PFSK-1 (cell line): ENCODE measurements at regions not wholly inside any gene's neighbourhood (a gene's known extent, or its start where the extent isn't known, plus 50 kb on each side); places are given as distances from the start of the nearest gene placed in this dataset.

Experiments used
- FOXP2 ChIP-seq: optimal IDR thresholded peaks from 2 replicates; pipeline ENCODE3; 2011; ENCODE audit warnings: borderline replicate concordance, control low read depth, inconsistent platforms; ENCODE audit not compliant: insufficient read depth; ENCODE audit errors: extremely low read length, extremely low read depth
- POLR2AphosphoS5 ChIP-seq: IDR thresholded peaks from 2 replicates; pipeline ENCODE4 v1.6.1; 2012; ENCODE audit warnings: low read depth, mild to moderate bottlenecking, control low read depth, low read length, moderate library complexity
- REST ChIP-seq, 2 experiments: IDR thresholded peaks; 2 replicates each; pipeline versions ENCODE4 v1.6.1 to v1.8.0; 2011 to 2012; ENCODE audit warnings: low read depth in 2 of 2, low read length in 2 of 2, control low read depth in 1 of 2, inconsistent platforms in 1 of 2, mild to moderate bottlenecking in 1 of 2, moderate library complexity in 1 of 2; ENCODE audit not compliant: insufficient read depth in 1 of 2
- SIN3A ChIP-seq: IDR thresholded peaks from 2 replicates; pipeline ENCODE4 v1.6.1; 2012; ENCODE audit warnings: mild to moderate bottlenecking, low read length, moderate library complexity, borderline replicate concordance; ENCODE audit not compliant: insufficient read depth
- TAF1 ChIP-seq: IDR thresholded peaks from 2 replicates; pipeline ENCODE4 v1.6.1; 2012; ENCODE audit warnings: low read length, control low read depth, borderline replicate concordance; ENCODE audit not compliant: insufficient read depth

DNA sequence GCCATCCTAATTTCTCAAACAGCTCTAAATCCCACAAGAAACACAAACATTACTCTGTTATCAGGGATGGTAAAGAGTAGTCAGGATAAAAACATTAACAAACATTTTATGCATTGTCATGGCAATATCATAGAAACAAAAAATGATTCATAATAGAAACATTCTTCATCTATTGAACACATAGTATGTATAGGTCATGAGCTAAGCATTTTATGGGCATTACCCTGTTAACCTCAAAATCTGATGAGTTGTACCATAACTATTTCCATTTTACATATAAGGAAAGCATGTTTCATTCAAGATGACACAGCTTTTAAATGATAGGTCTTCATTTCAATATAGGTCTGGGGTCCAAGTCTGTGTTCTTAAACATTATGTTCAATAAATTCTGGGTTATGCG is 344.9 kb downstream of the RND3 start:
- TF ChIP-seq FOXP2: no peak
- TF ChIP-seq REST (IDR thresholded peaks at IDR 0.05; ENCODE audit: insufficient read depth in 1 of 2, low read depth in 2 of 2, low read length in 2 of 2): no peak
- no peak for TF ChIP-seq POLR2AphosphoS5
- no peak for TF ChIP-seq SIN3A
- no peak for TF ChIP-seq TAF1

DNA sequence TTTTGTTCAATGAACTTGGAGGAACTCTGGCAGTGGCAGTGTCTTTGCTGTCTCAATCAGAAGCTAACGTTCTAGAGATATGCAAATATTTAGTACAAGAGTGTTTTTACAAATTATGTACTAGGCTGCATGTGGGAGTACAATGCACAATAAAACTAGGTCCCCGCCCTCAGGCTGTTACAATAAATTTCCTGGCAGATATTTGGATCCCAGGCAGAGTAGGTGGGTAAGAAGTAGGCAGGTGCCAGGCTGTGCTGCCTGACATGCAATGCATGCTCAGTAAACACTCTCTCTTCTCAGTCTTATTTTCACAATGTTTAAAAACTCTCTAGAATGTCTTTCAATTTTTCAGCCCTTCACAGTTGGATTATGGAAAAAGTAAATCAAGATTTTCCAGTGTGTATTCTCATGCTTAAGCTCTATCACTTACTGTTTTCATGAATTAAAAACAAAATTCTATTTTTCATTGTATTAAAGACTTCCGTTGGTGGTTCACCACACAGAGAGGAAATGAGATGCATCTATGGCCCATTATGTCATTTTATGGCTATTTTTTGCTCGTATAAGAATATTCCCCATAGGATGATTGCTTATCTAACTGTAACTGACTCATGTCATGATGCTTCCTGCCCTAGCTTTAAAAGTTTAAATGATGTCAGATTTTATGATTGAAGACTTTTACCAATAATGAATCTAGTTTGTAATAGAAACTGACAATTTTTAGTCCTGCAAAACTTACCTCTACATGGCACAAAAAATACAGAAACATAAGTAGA is 346.1 kb downstream of the RND3 start:
- no peak for TF ChIP-seq SIN3A
- no peak for TF ChIP-seq TAF1
- TF ChIP-seq POLR2AphosphoS5: no peak
- TF ChIP-seq REST (IDR thresholded peaks at IDR 0.05; ENCODE audit: insufficient read depth in 1 of 2, low read depth in 2 of 2, low read length in 2 of 2): no peak
- no peak for TF ChIP-seq FOXP2

GRCh38 chr2:150140777-150141176 is 346.7 kb downstream of the RND3 start:
- no peak for TF ChIP-seq POLR2AphosphoS5
- no peak for TF ChIP-seq FOXP2
- no peak for TF ChIP-seq TAF1
- no peak for TF ChIP-seq SIN3A
- TF ChIP-seq REST (IDR thresholded peaks at IDR 0.05; ENCODE audit: insufficient read depth in 1 of 2, low read depth in 2 of 2, low read length in 2 of 2): no peak

GRCh38 chr2:150138587-150138986 is 348.9 kb downstream of the RND3 start:
- TF ChIP-seq POLR2AphosphoS5: no peak

- no peak for TF ChIP-seq POLR2AphosphoS5
These were observed 350.0 kb downstream of the RND3 start for GRCh38 chr2:150137338-150138069.

DNA sequence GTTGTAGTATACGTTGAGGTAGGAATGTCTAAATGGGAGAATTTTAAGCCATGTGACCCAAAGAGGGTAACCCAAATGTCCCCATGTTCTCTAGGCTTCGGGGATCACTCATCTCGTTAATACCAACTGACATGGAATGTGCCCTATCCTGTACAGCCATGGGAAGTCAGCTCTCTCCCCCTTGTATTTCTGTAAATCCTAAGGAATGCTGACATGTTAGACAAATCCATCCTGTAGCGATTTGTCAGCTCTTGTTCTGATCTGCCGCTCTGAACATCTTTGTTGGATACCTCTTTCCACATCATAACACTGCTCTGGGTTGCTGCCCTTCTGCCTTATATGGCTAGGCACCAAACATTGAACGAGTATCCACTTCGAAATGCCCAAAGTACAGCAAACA is 350.6 kb downstream of the RND3 start:
- TF ChIP-seq TAF1 (no peak), REST (IDR thresholded peaks at IDR 0.05; ENCODE audit: insufficient read depth in 1 of 2, low read depth in 2 of 2, low read length in 2 of 2) (no peak), SIN3A (no peak), POLR2AphosphoS5 (no peak), FOXP2 (no peak)
